Fibroblast of the aortic adventitia (primary cell): ENCODE measurements at regions not wholly inside any gene's neighbourhood (a gene's known extent, or its start where the extent isn't known, plus 50 kb on each side); places are given as distances from the start of the nearest gene placed in this dataset.

ENCODE experiments used
- DNase-seq: peaks from one replicate; pipeline ENCODE4 v3.0.0-alpha.2; 2010; ENCODE audit warnings: low read depth
- H3K4me3 ChIP-seq: 2 replicates; pipeline ENCODE4 v1.5.1; 2011; ENCODE audit warnings: low read depth, mild to moderate bottlenecking, control low read depth, low read length, moderate library complexity
- CTCF ChIP-seq: IDR thresholded peaks from 2 replicates; pipeline ENCODE4 v1.5.1; 2011; ENCODE audit warnings: mild to moderate bottlenecking, low read length, control low read depth, inconsistent platforms; ENCODE audit not compliant: insufficient read depth

GRCh38 chr6:159444056-159444760, 248.8 kb downstream of the SOD2 start:
- DNase-seq: no peak
- no peak overlapping the region for H3K4me3 ChIP-seq
- no peak for TF ChIP-seq CTCF

GRCh38 chr6:159443417-159443920, 249.6 kb downstream of the SOD2 start:
- TF ChIP-seq CTCF: no peak
- H3K4me3 ChIP-seq: no peak overlapping the region
- DNase-seq: no peak

- no peak for TF ChIP-seq CTCF
Observed at GRCh38 chr6:159441704-159441981, 251.4 kb downstream of the SOD2 start.

GRCh38 chr6:159440911-159441703, 251.9 kb downstream of the SOD2 start:
- H3K4me3 ChIP-seq: no peak overlapping the region
- TF ChIP-seq CTCF: no peak
- DNase-seq: no peak

More at GRCh38 chr6:159441704-159441981, 251.4 kb downstream of the SOD2 start:
- no peak overlapping the region for H3K4me3 ChIP-seq
- no peak for DNase-seq

GRCh38 chr6:159440349-159440748, 252.7 kb downstream of the SOD2 start:
- no peak for DNase-seq
- no peak overlapping the region for H3K4me3 ChIP-seq
- TF ChIP-seq CTCF: no peak

GRCh38 chr6:159439651-159440050, 253.4 kb downstream of the SOD2 start:
- H3K4me3 ChIP-seq: no peak overlapping the region
- DNase-seq: no peak
- TF ChIP-seq CTCF: no peak
